ENCODE measurements at regions not wholly inside any gene's neighbourhood (a gene's known extent, or its start where the extent isn't known, plus 50 kb on each side); places are given as distances from the start of the nearest gene placed in this dataset.

DNA sequence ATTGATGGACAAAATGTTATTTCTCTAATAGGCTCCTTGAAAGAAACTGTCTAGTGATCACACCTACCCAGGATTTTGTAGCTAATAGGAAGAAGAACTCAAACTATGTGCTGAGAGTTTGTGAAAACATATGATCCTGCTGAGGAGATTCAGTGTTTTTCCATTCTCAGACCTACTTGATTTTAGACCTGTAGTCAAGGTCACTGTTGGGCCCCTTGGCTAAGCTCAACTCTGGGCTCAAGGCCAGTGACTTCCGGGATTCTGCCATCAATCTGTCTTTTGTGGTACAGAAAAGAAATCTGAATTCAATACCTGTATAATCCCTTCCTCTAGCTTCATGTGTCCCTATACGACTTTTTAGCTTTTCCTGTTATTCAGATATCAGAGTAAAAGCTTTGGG lies 79.7 kb upstream of the FERD3L start:
- ChIA-PET POLR2A (no interaction called here), CTCF (no interaction called here)
- no peaks in the 10 kb centered on the region for H3K9me3 ChIP-seq (ENCODE audit: control insufficient read depth, insufficient read depth, low read length)

GRCh38 chr7:19215412-19215811 lies 70.2 kb upstream of the FERD3L start:
- H3K27me3 ChIP-seq (ENCODE audit: control insufficient read depth, insufficient read depth, low read length) = no peaks in the 10 kb centered on the region
- TF ChIP-seq, protein P1, sequence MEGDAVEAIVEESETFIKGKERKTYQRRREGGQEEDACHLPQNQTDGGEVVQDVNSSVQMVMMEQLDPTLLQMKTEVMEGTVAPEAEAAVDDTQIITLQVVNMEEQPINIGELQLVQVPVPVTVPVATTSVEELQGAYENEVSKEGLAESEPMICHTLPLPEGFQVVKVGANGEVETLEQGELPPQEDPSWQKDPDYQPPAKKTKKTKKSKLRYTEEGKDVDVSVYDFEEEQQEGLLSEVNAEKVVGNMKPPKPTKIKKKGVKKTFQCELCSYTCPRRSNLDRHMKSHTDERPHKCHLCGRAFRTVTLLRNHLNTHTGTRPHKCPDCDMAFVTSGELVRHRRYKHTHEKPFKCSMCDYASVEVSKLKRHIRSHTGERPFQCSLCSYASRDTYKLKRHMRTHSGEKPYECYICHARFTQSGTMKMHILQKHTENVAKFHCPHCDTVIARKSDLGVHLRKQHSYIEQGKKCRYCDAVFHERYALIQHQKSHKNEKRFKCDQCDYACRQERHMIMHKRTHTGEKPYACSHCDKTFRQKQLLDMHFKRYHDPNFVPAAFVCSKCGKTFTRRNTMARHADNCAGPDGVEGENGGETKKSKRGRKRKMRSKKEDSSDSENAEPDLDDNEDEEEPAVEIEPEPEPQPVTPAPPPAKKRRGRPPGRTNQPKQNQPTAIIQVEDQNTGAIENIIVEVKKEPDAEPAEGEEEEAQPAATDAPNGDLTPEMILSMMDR (IDR thresholded peaks at IDR 0.05; ENCODE audit: low read depth, low read length) = 0 out of 2 replicates have a peak, but pooled peaks have one; percentile 6
- ChIA-PET POLR2A (no interaction called here), CTCF (interaction anchor here (0.7 kb wide), 1 partner anchor 276 kb away, joined by 3 read pairs; no protein-coding TSS in a partner anchor)
- H3K9me3 ChIP-seq (ENCODE audit: control insufficient read depth, insufficient read depth, low read length) = no peaks in the 10 kb centered on the region
- no peak overlapping the region for H3K27ac ChIP-seq (ENCODE audit: low read depth, low read length)
- H3K4me3 ChIP-seq (ENCODE audit: low read depth, low read length) = no peak overlapping the region
- peak; percentile 58 for DNase-seq (ENCODE audit: low read depth, low spot score)

More for the DNA sequence above, 79.7 kb upstream of the FERD3L start:
- TF ChIP-seq, protein P1 (IDR thresholded peaks at IDR 0.05; ENCODE audit: low read depth, low read length) = no peak
- Histone ChIP-seq H3K4me3 (ENCODE audit: low read depth, low read length) (no peak overlapping the region), H3K27me3 (ENCODE audit: control insufficient read depth, insufficient read depth, low read length) (no peaks in the 10 kb centered on the region), H3K27ac (ENCODE audit: low read depth, low read length) (no peak overlapping the region)
- no peak for DNase-seq (ENCODE audit: low read depth, low spot score)

GRCh38 chr7:19213746-19214145 lies 68.5 kb upstream of the FERD3L start:
- ChIA-PET POLR2A (no interaction called here), CTCF (interaction anchor here (0.6 to 0.9 kb wide), 2 partner anchors 197 to 1499 kb away, joined by 3 read pairs; no protein-coding TSS in a partner anchor)
- Histone ChIP-seq H3K27ac (ENCODE audit: low read depth, low read length) (no peak overlapping the region), H3K9me3 (ENCODE audit: control insufficient read depth, insufficient read depth, low read length) (no peaks in the 10 kb centered on the region), H3K4me3 (ENCODE audit: low read depth, low read length) (no peak overlapping the region), H3K27me3 (ENCODE audit: control insufficient read depth, insufficient read depth, low read length) (no peaks in the 10 kb centered on the region)
- TF ChIP-seq, protein P1 (IDR thresholded peaks at IDR 0.05; ENCODE audit: low read depth, low read length) = no peak
- no peak for DNase-seq (ENCODE audit: low read depth, low spot score)

GRCh38 chr7:19210893-19211413 lies 65.7 kb upstream of the FERD3L start:
- Histone ChIP-seq H3K27me3 (ENCODE audit: control insufficient read depth, insufficient read depth, low read length) (no peaks in the 10 kb centered on the region), H3K4me3 (ENCODE audit: low read depth, low read length) (no peak overlapping the region), H3K27ac (ENCODE audit: low read depth, low read length) (no peak overlapping the region), H3K9me3 (ENCODE audit: control insufficient read depth, insufficient read depth, low read length) (no peaks in the 10 kb centered on the region)
- TF ChIP-seq, protein P1 (IDR thresholded peaks at IDR 0.05; ENCODE audit: low read depth, low read length) = no peak
- ChIA-PET POLR2A (no interaction called here), CTCF (interaction anchor here (1.9 kb wide), 1 partner anchor 281 kb away, joined by 13 read pairs; no protein-coding TSS in a partner anchor)
- no peak for DNase-seq (ENCODE audit: low read depth, low spot score)

DNA sequence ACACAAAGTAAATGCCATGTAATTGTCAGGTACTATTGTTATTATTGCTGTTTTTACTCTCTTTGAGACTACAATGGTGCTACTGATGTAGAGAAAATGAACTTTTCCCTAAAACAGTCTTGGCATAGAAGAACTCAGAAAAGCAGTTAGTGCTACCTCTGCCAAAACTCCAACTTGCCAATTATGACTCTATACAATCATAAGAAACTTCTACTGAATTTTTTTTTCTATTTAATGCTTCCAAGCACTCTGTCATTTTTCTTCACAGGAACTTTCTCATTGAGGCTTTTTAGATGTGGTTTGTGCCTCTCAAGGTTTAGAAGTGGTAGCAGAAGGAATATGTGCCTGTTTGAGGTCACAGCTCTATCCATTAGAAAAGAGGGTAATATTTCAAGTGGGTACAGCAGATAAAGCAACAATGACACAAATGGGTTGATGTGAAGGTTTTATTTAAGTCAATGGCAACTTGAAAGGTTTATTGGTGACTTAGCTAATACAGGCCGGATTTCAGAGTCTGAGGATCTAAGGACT lies 64.0 kb upstream of the FERD3L start:
- no peak for DNase-seq (ENCODE audit: low read depth, low spot score)
- POLR2A ChIA-PET = no interaction called here
- Histone ChIP-seq H3K27ac (ENCODE audit: low read depth, low read length) (no peak overlapping the region), H3K27me3 (ENCODE audit: control insufficient read depth, insufficient read depth, low read length) (no peaks in the 10 kb centered on the region), H3K9me3 (ENCODE audit: control insufficient read depth, insufficient read depth, low read length) (no peaks in the 10 kb centered on the region), H3K4me3 (ENCODE audit: low read depth, low read length) (no peak overlapping the region)
- TF ChIP-seq, protein P1 (IDR thresholded peaks at IDR 0.05; ENCODE audit: low read depth, low read length) = no peak
- CTCF ChIA-PET = interaction anchor here (1.9 kb wide), 1 partner anchor 283 kb away, joined by 13 read pairs; no protein-coding TSS in a partner anchor
